K562 (cell line): ENCODE measurements at regions not wholly inside any gene's neighbourhood (a gene's known extent, or its start where the extent isn't known, plus 50 kb on each side); places are given as distances from the start of the nearest gene placed in this dataset.

Source experiments
- CEBPG ChIP-seq, 3 experiments: fragments of 200-800 bp in 1 of 3; sonication (Bioruptor generic) in 1 of 3; sonication (generic) in 1 of 3; formaldehyde crosslinking in 1 of 3; IDR thresholded peaks in 2 of 3; conservative IDR thresholded peaks in 1 of 3; 2 replicates each; pipeline versions ENCODE4 v1.6.1 to v1.8.0; 2016 to 2022; ENCODE audit warnings: missing compliant biosample characterization in 2 of 3, missing genetic modification characterization in 2 of 3, mild to moderate bottlenecking in 1 of 3, missing genetic modification reagents in 1 of 3
- FOXK1 ChIP-seq: sonication (generic); formaldehyde crosslinking; IDR thresholded peaks from 2 replicates; pipeline ENCODE4 v1.8.0; 2022; ENCODE audit warnings: missing genetic modification reagents, mild to moderate bottlenecking, borderline replicate concordance
- GABPA ChIP-seq: fragments of 200-800 bp; sonication (Bioruptor generic); conservative IDR thresholded peaks from 2 replicates; pipeline ENCODE4 v1.6.1; 2016; ENCODE audit warnings: low read depth, missing genetic modification characterization, missing compliant biosample characterization
- MTA3 ChIP-seq: fragments of 450-650 bp; formaldehyde crosslinking; IDR thresholded peaks from 2 replicates; pipeline ENCODE4 v1.6.1; 2017; ENCODE audit warnings: mild to moderate bottlenecking, borderline replicate concordance
- NR3C1 ChIP-seq: sonication (generic); formaldehyde crosslinking; IDR thresholded peaks from 2 replicates; pipeline ENCODE4 v1.8.1; 2022; ENCODE audit warnings: missing genetic modification reagents
- POLR2A ChIP-seq: fragments of 450-650 bp; conservative IDR thresholded peaks from 2 replicates; pipeline ENCODE4 v1.6.1; 2016
- SP1 ChIP-seq: sonication (generic); formaldehyde crosslinking; IDR thresholded peaks from 2 replicates; pipeline ENCODE4 v1.8.1; 2022; ENCODE audit warnings: mild to moderate bottlenecking, missing genetic modification reagents
- ZNF384 ChIP-seq: IDR thresholded peaks from 2 replicates; pipeline ENCODE4 v1.6.1; 2012; ENCODE audit warnings: low read depth, low read length, improper control_type of control experiment
- TF ChIP-seq, protein P1 (sequence below): sonication (generic); formaldehyde crosslinking; IDR thresholded peaks from 2 replicates; pipeline ENCODE4 v1.8.0; 2022; ENCODE audit warnings: mild to moderate bottlenecking, missing genetic modification reagents, borderline replicate concordance
- TF ChIP-seq, protein P2 (sequence below): fragments of 450-650 bp; IDR thresholded peaks from 2 replicates; pipeline ENCODE4 v1.6.1; 2016
- TF ChIP-seq, protein P3 (sequence below): IDR thresholded peaks from 3 replicates; pipeline ENCODE4 v1.6.1; 2011; ENCODE audit warnings: borderline replicate concordance, mild to moderate bottlenecking; ENCODE audit not compliant: insufficient read length, insufficient read depth

DNA sequence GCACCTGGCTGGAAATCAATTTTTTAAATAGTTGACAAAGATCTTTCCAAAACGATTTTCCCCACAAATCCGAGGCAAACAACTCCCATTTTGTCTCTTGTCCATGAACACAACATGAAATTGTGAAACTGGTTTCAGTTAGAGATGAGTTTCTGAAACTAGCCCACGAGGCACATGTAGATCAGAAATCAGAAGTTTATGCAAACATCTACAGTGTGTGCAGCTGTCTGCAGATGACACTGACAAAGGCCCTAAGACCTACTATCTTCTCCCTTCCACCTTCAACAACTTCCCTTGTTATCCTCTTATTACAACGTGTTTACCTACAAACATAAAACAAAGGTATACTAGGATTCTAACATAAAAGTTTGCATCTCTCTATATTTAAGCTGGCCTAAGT is 183.3 kb downstream of the DIRAS2 start:
- TF ChIP-seq, protein P1, sequence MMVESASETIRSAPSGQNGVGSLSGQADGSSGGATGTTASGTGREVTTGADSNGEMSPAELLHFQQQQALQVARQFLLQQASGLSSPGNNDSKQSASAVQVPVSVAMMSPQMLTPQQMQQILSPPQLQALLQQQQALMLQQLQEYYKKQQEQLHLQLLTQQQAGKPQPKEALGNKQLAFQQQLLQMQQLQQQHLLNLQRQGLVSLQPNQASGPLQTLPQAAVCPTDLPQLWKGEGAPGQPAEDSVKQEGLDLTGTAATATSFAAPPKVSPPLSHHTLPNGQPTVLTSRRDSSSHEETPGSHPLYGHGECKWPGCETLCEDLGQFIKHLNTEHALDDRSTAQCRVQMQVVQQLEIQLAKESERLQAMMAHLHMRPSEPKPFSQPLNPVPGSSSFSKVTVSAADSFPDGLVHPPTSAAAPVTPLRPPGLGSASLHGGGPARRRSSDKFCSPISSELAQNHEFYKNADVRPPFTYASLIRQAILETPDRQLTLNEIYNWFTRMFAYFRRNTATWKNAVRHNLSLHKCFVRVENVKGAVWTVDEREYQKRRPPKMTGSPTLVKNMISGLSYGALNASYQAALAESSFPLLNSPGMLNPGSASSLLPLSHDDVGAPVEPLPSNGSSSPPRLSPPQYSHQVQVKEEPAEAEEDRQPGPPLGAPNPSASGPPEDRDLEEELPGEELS (CRISPR knock-in tag) = no peak
- no peak for TF ChIP-seq SP1 (CRISPR knock-in tag)
- TF ChIP-seq, protein P2, sequence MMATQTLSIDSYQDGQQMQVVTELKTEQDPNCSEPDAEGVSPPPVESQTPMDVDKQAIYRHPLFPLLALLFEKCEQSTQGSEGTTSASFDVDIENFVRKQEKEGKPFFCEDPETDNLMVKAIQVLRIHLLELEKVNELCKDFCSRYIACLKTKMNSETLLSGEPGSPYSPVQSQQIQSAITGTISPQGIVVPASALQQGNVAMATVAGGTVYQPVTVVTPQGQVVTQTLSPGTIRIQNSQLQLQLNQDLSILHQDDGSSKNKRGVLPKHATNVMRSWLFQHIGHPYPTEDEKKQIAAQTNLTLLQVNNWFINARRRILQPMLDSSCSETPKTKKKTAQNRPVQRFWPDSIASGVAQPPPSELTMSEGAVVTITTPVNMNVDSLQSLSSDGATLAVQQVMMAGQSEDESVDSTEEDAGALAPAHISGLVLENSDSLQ = no peak
- no peak for TF ChIP-seq MTA3
- no peak for TF ChIP-seq NR3C1 (CRISPR knock-in tag)
- no peak for TF ChIP-seq POLR2A
- TF ChIP-seq CEBPG (CRISPR knock-in tag; IDR thresholded peaks at IDR 0.05) = no peak
- TF ChIP-seq CEBPG (tag; conservative IDR thresholded peaks at IDR 0.05 in 1 of 2, IDR thresholded peaks at IDR 0.05 in 1 of 2) = no peak
- no peak for TF ChIP-seq ZNF384
- TF ChIP-seq, protein P3, sequence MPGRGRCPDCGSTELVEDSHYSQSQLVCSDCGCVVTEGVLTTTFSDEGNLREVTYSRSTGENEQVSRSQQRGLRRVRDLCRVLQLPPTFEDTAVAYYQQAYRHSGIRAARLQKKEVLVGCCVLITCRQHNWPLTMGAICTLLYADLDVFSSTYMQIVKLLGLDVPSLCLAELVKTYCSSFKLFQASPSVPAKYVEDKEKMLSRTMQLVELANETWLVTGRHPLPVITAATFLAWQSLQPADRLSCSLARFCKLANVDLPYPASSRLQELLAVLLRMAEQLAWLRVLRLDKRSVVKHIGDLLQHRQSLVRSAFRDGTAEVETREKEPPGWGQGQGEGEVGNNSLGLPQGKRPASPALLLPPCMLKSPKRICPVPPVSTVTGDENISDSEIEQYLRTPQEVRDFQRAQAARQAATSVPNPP = no peak
- TF ChIP-seq GABPA (tag) = no peak
- TF ChIP-seq FOXK1 (CRISPR knock-in tag) = no peak
